HG03521 (cell line): ENCODE measurements at regions not wholly inside any gene's neighbourhood (a gene's known extent, or its start where the extent isn't known, plus 50 kb on each side); places are given as distances from the start of the nearest gene placed in this dataset.
"Not testable (repeated sequence)": the region's sequence is repeated elsewhere in the genome, so short reads cannot be mapped to it uniquely, and the experiment has no call there.

Source experiments
- ATAC-seq: cut with Tn5 transposase; IDR thresholded peaks from one replicate; pipeline ENCODE4 v1.9.1; 2021; ENCODE audit warnings: mild to moderate bottlenecking, moderate library complexity; ENCODE audit not compliant: unreplicated experiment

GRCh38 chr4:57199267-57199666 is 89.1 kb upstream of the IGFBP7 start:
- ATAC-seq: no peak

DNA sequence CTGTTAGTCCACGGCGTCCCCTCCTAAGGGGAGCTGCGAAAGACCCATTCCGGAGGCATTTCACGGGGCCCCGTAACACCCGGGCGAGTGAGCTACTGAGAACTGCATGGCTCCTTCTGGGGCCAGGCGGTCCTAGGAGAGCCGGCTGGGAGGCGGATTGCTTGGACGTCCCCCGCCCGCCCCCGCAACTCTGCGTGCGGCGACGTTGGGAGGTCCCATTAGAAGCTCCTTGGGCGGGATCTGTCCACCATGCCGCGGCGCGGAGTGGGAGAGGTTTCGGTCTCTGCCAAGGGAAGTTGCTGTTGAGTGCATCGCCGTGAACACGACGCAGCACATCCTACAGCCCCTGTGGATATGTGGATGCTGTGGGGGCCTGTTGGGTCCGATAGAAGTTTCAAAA is 85.4 kb upstream of the IGFBP7 start:
- ATAC-seq: no peak

GRCh38 chr4:57194068-57194611 is 84.0 kb upstream of the IGFBP7 start:
- ATAC-seq: no peak

DNA sequence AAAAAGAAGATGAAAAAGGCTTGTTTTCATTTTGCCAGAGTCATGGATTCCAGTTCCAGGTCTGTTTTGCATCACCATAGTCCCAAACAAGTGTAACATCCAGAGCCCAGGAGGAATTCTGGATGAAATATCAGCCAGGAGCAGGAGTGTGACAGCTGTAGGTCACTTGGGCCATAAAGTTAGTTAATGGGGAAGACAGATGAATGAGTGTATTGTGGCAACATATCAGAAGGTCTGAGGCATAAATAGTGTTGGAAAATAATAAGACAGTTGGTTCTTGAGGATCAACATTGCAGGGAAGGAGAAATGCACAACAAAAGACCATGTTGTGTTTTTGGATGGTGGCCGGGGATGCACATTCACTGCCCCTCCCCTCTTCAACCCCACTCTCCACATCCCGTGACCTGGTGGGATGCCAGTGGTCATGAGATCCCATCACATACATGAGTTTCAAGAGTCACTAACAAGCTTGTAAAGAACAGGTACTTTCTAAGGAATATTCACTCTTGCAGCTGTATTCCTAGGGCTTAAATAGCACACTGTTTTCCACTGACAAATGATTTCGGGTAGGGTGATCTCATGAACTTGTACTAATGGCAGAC is 83.1 kb upstream of the IGFBP7 start:
- ATAC-seq: no peak

DNA sequence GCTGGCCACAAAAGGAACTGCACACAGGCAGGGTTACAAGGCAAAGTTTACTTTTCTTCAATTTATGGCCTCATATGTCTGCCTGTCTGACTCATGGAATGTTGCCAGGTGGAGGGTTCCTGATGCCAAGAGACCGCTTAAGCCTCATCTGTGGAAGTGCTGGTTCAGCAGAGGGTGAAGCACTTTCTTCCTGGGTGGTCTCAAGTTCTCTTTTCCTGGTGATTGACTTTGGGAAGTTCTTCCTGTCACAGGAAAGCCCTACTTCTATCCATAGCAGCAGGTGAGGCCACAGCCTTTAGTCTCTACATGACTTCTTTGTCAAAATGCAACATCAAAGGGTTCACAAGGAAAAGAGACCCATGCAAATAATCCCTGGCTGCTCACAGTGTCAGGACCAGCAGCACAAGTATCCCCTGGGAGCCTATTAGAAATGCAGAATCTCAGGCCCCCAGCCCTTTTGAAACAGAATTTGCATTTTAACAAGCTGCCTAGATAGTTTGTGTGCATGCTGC is 81.4 kb upstream of the IGFBP7 start:
- ATAC-seq: no peak

DNA sequence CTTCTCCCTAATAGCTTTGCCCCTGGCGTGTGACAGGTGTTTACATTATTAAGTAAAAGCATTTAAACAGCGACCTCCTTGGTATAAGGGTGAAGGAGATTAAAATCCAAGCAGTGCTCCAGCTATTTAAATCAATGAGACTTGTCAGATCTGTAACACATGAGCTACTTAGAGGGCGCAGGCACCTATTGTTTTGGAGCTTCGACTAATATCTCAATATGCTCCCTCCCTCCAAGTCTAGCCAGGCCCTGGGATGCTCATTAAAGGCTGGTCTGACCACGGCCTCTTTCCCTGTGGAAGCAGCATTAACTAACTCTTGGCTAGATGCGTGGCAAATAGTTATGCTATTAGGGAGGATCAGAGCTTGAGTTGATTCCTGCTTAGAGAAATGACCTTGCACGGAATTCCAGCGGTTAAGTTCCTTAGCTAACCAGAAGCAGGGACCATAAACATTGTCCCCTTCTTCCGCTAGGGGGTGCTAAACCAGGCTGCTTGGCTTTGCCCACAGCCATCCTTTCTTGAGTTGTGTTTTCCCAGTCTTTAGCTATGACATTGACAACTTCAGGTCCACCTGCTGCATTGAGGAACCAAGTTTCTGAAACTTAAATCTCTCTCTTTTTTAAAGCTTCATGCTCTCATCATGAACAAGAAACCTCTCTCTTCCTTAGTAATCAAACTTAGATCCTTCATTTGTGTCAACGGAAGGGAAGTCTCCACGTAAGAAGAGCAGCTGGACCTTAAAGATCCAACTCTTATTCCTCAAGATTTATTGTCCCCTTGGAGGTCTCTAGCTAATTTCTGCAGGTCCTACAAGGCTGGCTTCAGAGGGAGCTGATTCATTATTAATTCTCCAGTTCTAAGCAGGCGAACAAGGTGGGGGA is 80.7 kb upstream of the IGFBP7 start:
- no peak for ATAC-seq

DNA sequence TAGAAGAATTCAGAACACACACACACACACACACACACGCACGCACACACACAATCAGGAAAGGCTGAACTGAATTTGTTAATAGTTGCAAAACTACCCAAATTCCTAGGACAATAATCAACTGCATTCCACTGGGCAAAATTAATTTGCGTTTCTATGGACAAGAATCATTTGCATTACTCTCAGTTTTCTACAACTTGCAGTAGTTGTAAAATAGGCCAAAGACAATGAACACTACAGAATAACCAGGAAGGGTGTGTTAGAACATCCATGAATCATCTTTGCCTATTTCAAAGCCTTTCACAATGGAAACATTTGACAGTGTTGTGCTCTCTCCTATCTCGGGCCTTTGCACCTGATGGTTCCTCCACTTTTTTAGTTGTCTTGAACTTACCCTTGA is 77.1 kb upstream of the IGFBP7 start:
- no peak for ATAC-seq

DNA sequence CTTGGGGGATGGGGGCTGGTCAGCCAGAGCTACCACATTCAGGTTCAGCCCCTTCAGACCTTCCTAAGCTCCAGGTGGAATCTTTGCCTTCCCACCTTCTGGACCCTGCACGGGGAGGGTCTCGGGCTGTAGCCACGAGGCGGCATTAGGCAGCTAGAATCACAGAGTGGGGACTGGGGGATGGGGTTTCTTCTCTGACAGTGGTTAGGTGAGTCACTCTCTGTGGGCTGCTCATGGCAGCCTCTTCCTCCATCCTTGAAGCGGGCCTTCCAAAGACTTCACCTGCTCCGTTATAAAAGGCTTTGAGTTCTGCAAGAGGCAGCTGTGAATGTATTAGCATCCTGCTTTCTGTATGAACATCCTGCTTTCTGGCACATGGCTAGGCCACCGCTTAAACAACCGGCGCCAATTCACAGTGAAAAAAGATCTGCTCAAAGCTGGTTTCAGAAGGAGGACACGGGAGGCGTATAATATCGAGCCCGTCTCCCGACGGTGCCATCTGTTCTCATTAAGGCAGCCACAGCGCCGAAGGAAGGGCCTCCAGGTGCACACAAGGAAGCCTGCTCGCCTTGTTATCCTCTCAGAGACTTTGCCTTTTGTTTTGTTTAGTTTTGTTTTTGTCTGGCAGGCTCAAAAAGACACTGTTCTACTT is 74.3 kb upstream of the IGFBP7 start:
- ATAC-seq: no peak

DNA sequence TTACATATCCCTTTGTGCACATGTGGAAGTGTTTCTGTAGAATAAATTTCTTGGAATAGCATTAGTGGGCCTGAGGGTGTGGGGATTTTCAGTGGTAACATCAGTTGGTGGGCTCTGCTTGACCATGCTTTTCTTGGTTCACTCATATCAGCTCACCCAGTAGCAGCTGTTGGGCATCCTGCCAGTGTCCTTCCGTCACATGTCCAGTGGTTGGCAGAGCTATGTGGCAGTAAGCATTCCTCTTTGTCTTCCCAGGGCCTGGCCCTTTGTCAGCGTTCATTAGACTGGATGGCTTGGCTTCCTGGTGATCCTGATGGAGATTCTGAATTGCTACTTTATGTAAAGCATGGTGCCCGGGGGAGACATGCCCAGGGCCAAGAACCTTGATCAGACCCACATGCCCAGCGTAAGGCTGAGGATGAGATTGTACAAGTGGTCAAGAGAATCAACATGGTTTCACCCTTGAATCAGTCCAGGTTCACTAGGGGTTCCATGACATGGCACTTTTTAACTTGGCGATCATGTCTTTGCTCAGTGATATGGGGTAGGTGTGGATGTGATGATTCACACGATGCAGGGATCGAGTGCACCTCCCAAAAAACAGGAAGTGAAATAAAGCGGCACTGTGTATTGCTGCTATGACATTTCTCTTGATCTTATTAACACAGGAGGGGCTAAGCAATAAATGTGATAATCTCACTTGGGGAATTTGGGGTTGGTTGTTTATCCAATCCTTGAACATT is 72.1 kb upstream of the IGFBP7 start:
- no peak for ATAC-seq

DNA sequence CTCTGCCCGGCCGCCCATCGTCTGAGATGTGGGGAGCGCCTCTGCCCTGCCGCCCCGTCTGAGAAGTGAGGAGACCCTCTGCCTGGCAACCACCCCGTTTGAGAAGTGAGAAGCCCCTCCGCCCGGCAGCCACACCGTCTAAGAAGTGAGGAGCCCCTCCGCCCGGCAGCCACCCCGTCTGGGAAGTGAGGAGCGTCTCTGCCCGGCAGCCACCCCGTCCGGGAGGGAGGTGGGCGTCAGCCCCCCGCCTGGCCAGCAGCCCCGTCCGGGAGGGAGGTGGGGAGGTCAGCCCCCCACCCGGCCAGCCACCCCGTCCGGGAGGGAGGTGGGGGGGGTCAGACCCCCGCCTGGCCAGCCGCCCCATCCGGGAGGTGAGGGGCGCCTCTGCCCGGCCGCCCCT is 63.0 kb upstream of the IGFBP7 start:
- ATAC-seq: not testable (repeated sequence)

DNA sequence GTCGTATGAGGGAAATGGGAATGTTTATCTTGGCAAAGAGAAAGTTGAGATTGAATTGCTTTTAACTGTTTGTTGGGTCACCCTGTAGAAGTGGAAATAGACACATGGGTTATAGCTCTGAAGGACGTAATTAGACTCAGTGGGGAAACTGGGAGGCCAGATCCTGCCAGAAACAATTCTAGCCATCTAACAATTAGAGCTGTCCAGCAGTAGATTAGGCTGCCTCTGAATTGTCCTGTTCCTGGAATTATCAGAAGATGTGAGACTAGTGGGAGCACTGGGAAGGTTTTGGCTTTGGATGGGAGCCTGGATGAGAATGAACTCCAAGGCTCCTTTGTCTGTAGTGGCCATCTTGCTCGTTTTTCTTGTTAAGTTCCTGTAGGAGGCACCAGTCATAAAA is 61.9 kb upstream of the IGFBP7 start:
- ATAC-seq: no peak

GRCh38 chr4:57168982-57169381 is 58.8 kb upstream of the IGFBP7 start:
- no peak for ATAC-seq

- peak; percentile 95 for ATAC-seq
Measured at GRCh38 chr4:57163530-57164459, 53.6 kb upstream of the IGFBP7 start.

- no peak for ATAC-seq
Measured at GRCh38 chr4:57162499-57163019, 52.4 kb upstream of the IGFBP7 start.
